ENCODE measurements at regions not wholly inside any gene's neighbourhood (a gene's known extent, or its start where the extent isn't known, plus 50 kb on each side); places are given as distances from the start of the nearest gene placed in this dataset.

DNA sequence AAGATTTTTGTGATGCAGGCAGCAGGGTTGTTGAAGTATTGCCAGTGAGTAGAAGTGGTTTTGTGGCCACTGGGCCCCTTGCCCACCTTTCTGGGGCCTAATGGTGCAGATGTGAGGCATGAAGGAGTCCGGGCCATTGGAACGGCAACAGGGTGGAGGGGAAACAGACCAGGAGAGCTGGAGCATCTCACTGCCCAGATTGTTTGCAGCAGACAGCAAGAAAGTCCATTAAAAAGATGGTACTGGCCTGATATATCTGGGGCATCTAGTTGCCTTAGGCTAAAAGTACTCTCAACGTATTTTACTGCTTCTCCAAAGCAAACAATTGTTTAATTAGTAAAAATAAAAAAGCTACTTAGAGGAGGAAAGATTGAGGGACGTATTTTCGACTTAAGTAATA is 298.4 kb downstream of the SATB1 start:
- H3K79me1 ChIP-seq (ENCODE audit: low read depth, low read length): no peaks in the 10 kb centered on the region
- no peak overlapping the region for H3K18ac ChIP-seq (ENCODE audit: extremely low read depth, low read length)
- H3K4me1 ChIP-seq (replicated peaks in 1 of 4; ENCODE audit: control insufficient read depth in 3 of 4, insufficient read depth in 4 of 4, low read length in 3 of 4): no peaks in the 10 kb centered on the region
- H3K23me2 ChIP-seq (ENCODE audit: low read depth, low read length): no peaks in the 10 kb centered on the region; the same call in 1 of the 2 replicates
- H2AK5ac ChIP-seq (ENCODE audit: low read depth, low read length): no peak overlapping the region
- POLR2A ChIA-PET (ENCODE audit: partially characterized antibody): no interaction called here
- no peak for FAIRE-seq
- DNase-seq (ENCODE audit: low read depth in 1 of 2, low spot score in 2 of 2): no peak
- no peak overlapping the region for H2BK15ac ChIP-seq (ENCODE audit: low read length)
- CTCF ChIA-PET (ENCODE audit: partially characterized antibody): interaction anchor here (0.7 to 1.5 kb wide), 4 partner anchors 15 to 233 kb away, joined by 3 to 7 read pairs (median 3); no protein-coding TSS in a partner anchor
- no peak overlapping the region for H3K4ac ChIP-seq (replicated peaks; ENCODE audit: insufficient read length, low read depth, low read length)
- H3K79me2 ChIP-seq (ENCODE audit: control insufficient read depth in 1 of 2, insufficient read depth in 2 of 2, low read length in 2 of 2): no peaks in the 10 kb centered on the region
- H3K14ac ChIP-seq (ENCODE audit: insufficient read length): no peak overlapping the region
- WGBS, 2 experiments (ENCODE audit: extremely low coverage in 1 of 2, insufficient coverage in 1 of 2, insufficient read length in 1 of 2, insufficient replicate concordance in 2 of 2, low coverage in 1 of 2, low lambda C conversion rate in 2 of 2, missing lambda C conversion rate in 1 of 2): 91% methylated on average over 5 of the region's 5 CpGs; no CpG with 5 or more reads in 1 of the 2 experiments
- no peak overlapping the region for H3K4me2 ChIP-seq (ENCODE audit: insufficient read depth in 1 of 2, low read depth in 2 of 2, low read length in 2 of 2)
- no peaks in the 10 kb centered on the region for H4K20me1 ChIP-seq (replicated peaks in 1 of 2; ENCODE audit: control insufficient read depth in 1 of 2, insufficient read depth in 2 of 2, low read length in 2 of 2)
- H3K9ac ChIP-seq (replicated peaks in 1 of 4; ENCODE audit: extremely low read depth in 1 of 4, low read depth in 3 of 4, low read length in 3 of 4): no peak overlapping the region
- no peak overlapping the region for H2BK120ac ChIP-seq (replicated peaks; ENCODE audit: low read depth, low read length)
- H4K5ac ChIP-seq (ENCODE audit: insufficient read length, low read depth, low read length): no peak overlapping the region
- H2AFZ ChIP-seq (ENCODE audit: low read length): no peak overlapping the region
- H4K91ac ChIP-seq (replicated peaks; ENCODE audit: insufficient read length, low read length): no peak overlapping the region
- H3K56ac ChIP-seq (replicated peaks; ENCODE audit: insufficient read length, low read depth, low read length): no peak overlapping the region
- no peak overlapping the region for H2BK20ac ChIP-seq (ENCODE audit: low read length)
- H3K27ac ChIP-seq (ENCODE audit: low read depth, low read length): no peak overlapping the region
- no peak overlapping the region for H3K23ac ChIP-seq (ENCODE audit: insufficient read length)
- no peaks in the 10 kb centered on the region for H3K9me3 ChIP-seq (ENCODE audit: insufficient read depth in 2 of 2, low read depth in 1 of 2, low read length in 1 of 2)
- no peak overlapping the region for H2BK5ac ChIP-seq (ENCODE audit: low read depth, low read length)
- no peak overlapping the region for H3K4me3 ChIP-seq (ENCODE audit: extremely low read depth in 1 of 4, insufficient read depth in 2 of 4, low read depth in 3 of 4, low read length in 4 of 4)
- H4K8ac ChIP-seq (ENCODE audit: extremely low read depth, insufficient read depth, low read length): peak overlapping the region; percentile 22; the same call in 1 of the 2 replicates
- no peaks in the 10 kb centered on the region for H3K36me3 ChIP-seq (ENCODE audit: control insufficient read depth in 2 of 4, insufficient read depth in 4 of 4, low read length in 3 of 4)
- H3K27me3 ChIP-seq (replicated peaks in 1 of 4; ENCODE audit: control insufficient read depth in 3 of 4, extremely low read depth in 1 of 4, insufficient read depth in 3 of 4, low read length in 3 of 4): no peaks in the 10 kb centered on the region
- H2BK12ac ChIP-seq (ENCODE audit: low read depth, low read length): no peak overlapping the region
- no peak for TF ChIP-seq KDM1A (IDR thresholded peaks at IDR 0.05; ENCODE audit: borderline replicate concordance, low read length)

All from H1 (cell line).